ENCODE measurements at regions not wholly inside any gene's neighbourhood (a gene's known extent, or its start where the extent isn't known, plus 50 kb on each side); places are given as distances from the start of the nearest gene placed in this dataset.

- H3K36me3 ChIP-seq (ENCODE audit: low read depth): no peaks in the 10 kb centered on the region
- peaks cover 4% of the 10 kb centered on the region for H3K9me3 ChIP-seq (ENCODE audit: low read depth)
- no peaks in the 10 kb centered on the region for H4K20me1 ChIP-seq (ENCODE audit: insufficient read depth)
- no peak overlapping the region for H3K27ac ChIP-seq
- H3K79me2 ChIP-seq (ENCODE audit: insufficient read depth): no peaks in the 10 kb centered on the region
- H3K27me3 ChIP-seq (replicated peaks; ENCODE audit: insufficient read depth): no peaks in the 10 kb centered on the region
- no peak overlapping the region for H3K9ac ChIP-seq
- no peaks in the 10 kb centered on the region for H3K9me2 ChIP-seq (ENCODE audit: insufficient read depth)
- TF ChIP-seq EZH2phosphoT487 (IDR thresholded peaks at IDR 0.05; ENCODE audit: insufficient read depth, low read depth) (no peak), EZH2 (IDR thresholded peaks at IDR 0.05; ENCODE audit: insufficient read depth, poor library complexity, severe bottlenecking) (no peak)
- H3K4me1 ChIP-seq (ENCODE audit: insufficient read depth): no peaks in the 10 kb centered on the region
- H3K4me3 ChIP-seq: no peak overlapping the region
- no peak overlapping the region for H2AFZ ChIP-seq
- H3F3A ChIP-seq (ENCODE audit: insufficient read depth): peaks cover under 1% of the 10 kb centered on the region; the same call in 1 of the 2 replicates
- DNase-seq: no peak
- H3K4me2 ChIP-seq (ENCODE audit: unreplicated experiment): no peak overlapping the region
- WGBS, 2 experiments (ENCODE audit: low coverage in 1 of 2, low lambda C conversion rate in 2 of 2, missing lambda C conversion rate in 2 of 2): 94 to 97% methylated on average over 4 of the region's 4 CpGs
- in situ Hi-C loops (cut with MboI): no loop called here
Observed at GRCh38 chr6:14530385-14530784, 412.8 kb downstream of the CD83 start.

GRCh38 chr6:14533446-14533845 lies 415.9 kb downstream of the CD83 start:
- in situ Hi-C loops (cut with MboI): no loop called here
- WGBS, 2 experiments (ENCODE audit: low coverage in 1 of 2, low lambda C conversion rate in 2 of 2, missing lambda C conversion rate in 2 of 2): 76 to 77% methylated on average over 5 of the region's 5 CpGs
- no peak overlapping the region for H3K4me2 ChIP-seq (ENCODE audit: unreplicated experiment)

GRCh38 chr6:14537030-14537429 lies 419.5 kb downstream of the CD83 start:
- Histone ChIP-seq H3F3A (ENCODE audit: insufficient read depth) (no peaks in the 10 kb centered on the region), H3K9me3 (ENCODE audit: low read depth) (no peaks in the 10 kb centered on the region), H3K27me3 (replicated peaks; ENCODE audit: insufficient read depth) (no peaks in the 10 kb centered on the region), H3K79me2 (ENCODE audit: insufficient read depth) (no peaks in the 10 kb centered on the region), H4K20me1 (ENCODE audit: insufficient read depth) (no peaks in the 10 kb centered on the region), H3K9me2 (ENCODE audit: insufficient read depth) (no peaks in the 10 kb centered on the region), H3K27ac (no peak overlapping the region), H3K4me1 (ENCODE audit: insufficient read depth) (no peaks in the 10 kb centered on the region), H3K4me3 (no peak overlapping the region), H3K4me2 (ENCODE audit: unreplicated experiment) (no peak overlapping the region), H2AFZ (no peak overlapping the region), H3K9ac (no peak overlapping the region), H3K36me3 (ENCODE audit: low read depth) (no peaks in the 10 kb centered on the region)
- WGBS, 2 experiments (ENCODE audit: low coverage in 1 of 2, low lambda C conversion rate in 2 of 2, missing lambda C conversion rate in 2 of 2): 24 to 52% methylated on average over 1 of the region's 1 CpG
- TF ChIP-seq EZH2phosphoT487 (IDR thresholded peaks at IDR 0.05; ENCODE audit: insufficient read depth, low read depth) (no peak), EZH2 (IDR thresholded peaks at IDR 0.05; ENCODE audit: insufficient read depth, poor library complexity, severe bottlenecking) (no peak)
- no peak for DNase-seq
- in situ Hi-C loops (cut with MboI): no loop called here

More at GRCh38 chr6:14533446-14533845, 415.9 kb downstream of the CD83 start:
- no peak for TF ChIP-seq EZH2phosphoT487 (IDR thresholded peaks at IDR 0.05; ENCODE audit: insufficient read depth, low read depth)
- TF ChIP-seq EZH2 (IDR thresholded peaks at IDR 0.05; ENCODE audit: insufficient read depth, poor library complexity, severe bottlenecking): no peak
- no peaks in the 10 kb centered on the region for H3K36me3 ChIP-seq (ENCODE audit: low read depth)
- H3K27me3 ChIP-seq (replicated peaks; ENCODE audit: insufficient read depth): no peaks in the 10 kb centered on the region
- H2AFZ ChIP-seq: no peak overlapping the region
- H3F3A ChIP-seq (ENCODE audit: insufficient read depth): no peaks in the 10 kb centered on the region
- no peak overlapping the region for H3K27ac ChIP-seq
- DNase-seq: no peak
- no peaks in the 10 kb centered on the region for H3K9me3 ChIP-seq (ENCODE audit: low read depth)
- H3K4me1 ChIP-seq (ENCODE audit: insufficient read depth): no peaks in the 10 kb centered on the region
- H4K20me1 ChIP-seq (ENCODE audit: insufficient read depth): no peaks in the 10 kb centered on the region
- H3K79me2 ChIP-seq (ENCODE audit: insufficient read depth): no peaks in the 10 kb centered on the region
- H3K9me2 ChIP-seq (ENCODE audit: insufficient read depth): no peaks in the 10 kb centered on the region
- no peak overlapping the region for H3K9ac ChIP-seq
- no peak overlapping the region for H3K4me3 ChIP-seq

GRCh38 chr6:14540276-14540675 lies 422.7 kb downstream of the CD83 start:
- H3K9me2 ChIP-seq (ENCODE audit: insufficient read depth): no peaks in the 10 kb centered on the region
- H3F3A ChIP-seq (ENCODE audit: insufficient read depth): no peaks in the 10 kb centered on the region
- no peak overlapping the region for H3K9ac ChIP-seq
- in situ Hi-C loops (cut with MboI): no loop called here
- no peaks in the 10 kb centered on the region for H3K79me2 ChIP-seq (ENCODE audit: insufficient read depth)
- H3K27me3 ChIP-seq (replicated peaks; ENCODE audit: insufficient read depth): no peaks in the 10 kb centered on the region
- DNase-seq: no peak
- no peak overlapping the region for H3K4me3 ChIP-seq
- H2AFZ ChIP-seq: no peak overlapping the region
- no peaks in the 10 kb centered on the region for H3K9me3 ChIP-seq (ENCODE audit: low read depth)
- H3K4me1 ChIP-seq (ENCODE audit: insufficient read depth): peaks cover 9% of the 10 kb centered on the region; the same call in 1 of the 2 replicates
- no peak overlapping the region for H3K27ac ChIP-seq
- no peaks in the 10 kb centered on the region for H4K20me1 ChIP-seq (ENCODE audit: insufficient read depth)
- WGBS, 2 experiments (ENCODE audit: low coverage in 1 of 2, low lambda C conversion rate in 2 of 2, missing lambda C conversion rate in 2 of 2): 66 to 94% methylated on average over 4 to 5 of the region's 5 CpGs
- no peak overlapping the region for H3K4me2 ChIP-seq (ENCODE audit: unreplicated experiment)
- TF ChIP-seq EZH2phosphoT487 (IDR thresholded peaks at IDR 0.05; ENCODE audit: insufficient read depth, low read depth) (no peak), EZH2 (IDR thresholded peaks at IDR 0.05; ENCODE audit: insufficient read depth, poor library complexity, severe bottlenecking) (no peak)
- no peaks in the 10 kb centered on the region for H3K36me3 ChIP-seq (ENCODE audit: low read depth)

Measured in GM23248 (cell line).